ENCODE measurements at regions not wholly inside any gene's neighbourhood (a gene's known extent, or its start where the extent isn't known, plus 50 kb on each side); places are given as distances from the start of the nearest gene placed in this dataset.

DNA sequence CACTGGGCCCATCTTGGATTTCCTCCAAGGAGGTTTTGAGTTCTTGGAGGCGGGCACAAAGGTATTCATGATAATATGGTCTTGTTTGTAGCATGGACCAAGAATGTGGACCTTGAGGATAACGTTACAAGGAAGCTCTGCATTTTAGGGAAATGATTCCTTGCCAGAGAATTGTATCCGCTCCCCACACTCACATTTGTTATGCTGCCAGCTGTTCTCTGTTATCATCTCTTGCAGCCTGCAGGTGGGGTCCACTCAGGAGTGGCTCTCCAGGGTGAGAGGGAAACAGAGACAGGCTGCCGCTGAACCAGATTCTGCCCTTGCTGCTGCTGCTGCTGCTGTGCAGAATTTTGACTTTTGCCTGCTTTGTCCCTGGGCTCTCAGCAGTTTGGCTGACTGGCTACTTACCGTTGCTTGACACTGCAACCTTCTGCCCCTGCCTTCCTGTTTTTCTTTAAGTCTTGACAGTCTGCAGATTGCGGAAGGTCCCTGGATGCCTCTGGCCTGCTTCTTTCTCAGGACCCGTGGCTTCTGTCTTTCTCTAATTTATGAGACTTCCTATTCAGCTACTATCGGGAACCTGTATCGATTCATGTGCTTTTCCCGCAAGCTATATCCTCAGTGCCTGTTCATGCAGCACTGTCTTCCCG, 122.3 kb upstream of the DOCK10 start:
- TF ChIP-seq, protein P1, sequence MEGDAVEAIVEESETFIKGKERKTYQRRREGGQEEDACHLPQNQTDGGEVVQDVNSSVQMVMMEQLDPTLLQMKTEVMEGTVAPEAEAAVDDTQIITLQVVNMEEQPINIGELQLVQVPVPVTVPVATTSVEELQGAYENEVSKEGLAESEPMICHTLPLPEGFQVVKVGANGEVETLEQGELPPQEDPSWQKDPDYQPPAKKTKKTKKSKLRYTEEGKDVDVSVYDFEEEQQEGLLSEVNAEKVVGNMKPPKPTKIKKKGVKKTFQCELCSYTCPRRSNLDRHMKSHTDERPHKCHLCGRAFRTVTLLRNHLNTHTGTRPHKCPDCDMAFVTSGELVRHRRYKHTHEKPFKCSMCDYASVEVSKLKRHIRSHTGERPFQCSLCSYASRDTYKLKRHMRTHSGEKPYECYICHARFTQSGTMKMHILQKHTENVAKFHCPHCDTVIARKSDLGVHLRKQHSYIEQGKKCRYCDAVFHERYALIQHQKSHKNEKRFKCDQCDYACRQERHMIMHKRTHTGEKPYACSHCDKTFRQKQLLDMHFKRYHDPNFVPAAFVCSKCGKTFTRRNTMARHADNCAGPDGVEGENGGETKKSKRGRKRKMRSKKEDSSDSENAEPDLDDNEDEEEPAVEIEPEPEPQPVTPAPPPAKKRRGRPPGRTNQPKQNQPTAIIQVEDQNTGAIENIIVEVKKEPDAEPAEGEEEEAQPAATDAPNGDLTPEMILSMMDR (IDR thresholded peaks at IDR 0.05): no peak
- TF ChIP-seq POLR2A (IDR thresholded peaks at IDR 0.05): no peak
